ENCODE measurements at regions not wholly inside any gene's neighbourhood (a gene's known extent, or its start where the extent isn't known, plus 50 kb on each side); places are given as distances from the start of the nearest gene placed in this dataset.

DNA sequence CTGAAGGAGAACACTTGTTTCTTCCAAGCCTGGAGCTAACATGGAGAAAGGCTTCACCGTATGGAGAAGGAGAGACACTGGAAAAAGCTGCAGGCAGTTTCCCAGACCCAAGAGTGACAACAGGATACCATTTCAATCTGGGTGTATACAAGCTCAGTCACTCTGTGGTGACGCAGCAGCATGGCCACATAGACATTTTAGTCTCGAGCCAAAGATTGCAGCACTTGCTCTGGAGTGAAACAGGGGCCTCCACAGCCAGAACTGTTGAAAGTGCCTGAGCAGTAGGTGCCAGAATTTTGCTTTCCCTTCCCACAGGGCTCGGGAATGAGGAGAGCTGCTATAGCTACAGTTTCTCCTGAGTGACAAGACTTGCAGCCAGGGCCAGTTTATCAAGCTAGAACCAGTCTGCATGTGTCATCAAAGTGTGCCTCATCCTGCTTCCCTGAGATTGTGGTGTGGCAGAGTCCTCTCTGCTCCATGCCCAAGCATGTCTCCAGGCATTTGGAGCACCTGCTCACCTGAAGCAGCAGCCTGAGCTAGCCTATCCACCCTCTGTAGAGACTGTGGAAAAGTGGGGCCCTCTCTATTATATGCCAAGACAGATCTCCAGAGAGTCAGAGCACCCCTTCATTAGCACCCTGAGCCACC is 234.6 kb upstream of the CDH19 start:
- no peak for FAIRE-seq

DNA sequence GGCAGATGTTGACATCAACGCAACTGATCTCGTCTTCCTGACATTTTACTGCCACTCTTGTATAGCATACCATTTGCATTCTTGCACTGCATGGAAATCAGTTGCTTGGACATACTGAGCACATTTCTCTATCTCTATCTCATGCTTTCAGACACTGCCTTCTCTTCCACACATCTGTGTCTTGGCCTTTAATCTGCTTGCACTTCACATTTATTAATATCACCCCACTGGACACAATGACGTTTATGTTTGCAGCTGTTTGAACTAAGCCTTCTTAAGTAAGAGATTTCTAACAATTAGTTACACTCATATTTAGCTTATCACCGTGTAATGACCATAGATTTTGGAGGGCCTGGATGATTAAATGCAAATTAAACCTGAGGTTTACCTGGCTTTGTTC is 229.8 kb upstream of the CDH19 start:
- DNase-seq (ENCODE audit: insufficient read length, low spot score) = no peak
- TF ChIP-seq, protein P1, sequence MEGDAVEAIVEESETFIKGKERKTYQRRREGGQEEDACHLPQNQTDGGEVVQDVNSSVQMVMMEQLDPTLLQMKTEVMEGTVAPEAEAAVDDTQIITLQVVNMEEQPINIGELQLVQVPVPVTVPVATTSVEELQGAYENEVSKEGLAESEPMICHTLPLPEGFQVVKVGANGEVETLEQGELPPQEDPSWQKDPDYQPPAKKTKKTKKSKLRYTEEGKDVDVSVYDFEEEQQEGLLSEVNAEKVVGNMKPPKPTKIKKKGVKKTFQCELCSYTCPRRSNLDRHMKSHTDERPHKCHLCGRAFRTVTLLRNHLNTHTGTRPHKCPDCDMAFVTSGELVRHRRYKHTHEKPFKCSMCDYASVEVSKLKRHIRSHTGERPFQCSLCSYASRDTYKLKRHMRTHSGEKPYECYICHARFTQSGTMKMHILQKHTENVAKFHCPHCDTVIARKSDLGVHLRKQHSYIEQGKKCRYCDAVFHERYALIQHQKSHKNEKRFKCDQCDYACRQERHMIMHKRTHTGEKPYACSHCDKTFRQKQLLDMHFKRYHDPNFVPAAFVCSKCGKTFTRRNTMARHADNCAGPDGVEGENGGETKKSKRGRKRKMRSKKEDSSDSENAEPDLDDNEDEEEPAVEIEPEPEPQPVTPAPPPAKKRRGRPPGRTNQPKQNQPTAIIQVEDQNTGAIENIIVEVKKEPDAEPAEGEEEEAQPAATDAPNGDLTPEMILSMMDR (IDR thresholded peaks at IDR 0.05; ENCODE audit: insufficient read depth, missing control alignments) = no peak
- no peak for FAIRE-seq

More for the DNA sequence above, 234.6 kb upstream of the CDH19 start:
- TF ChIP-seq, protein P1 (IDR thresholded peaks at IDR 0.05; ENCODE audit: insufficient read depth, missing control alignments) = no peak
- no peak for DNase-seq (ENCODE audit: insufficient read length, low spot score)

DNA sequence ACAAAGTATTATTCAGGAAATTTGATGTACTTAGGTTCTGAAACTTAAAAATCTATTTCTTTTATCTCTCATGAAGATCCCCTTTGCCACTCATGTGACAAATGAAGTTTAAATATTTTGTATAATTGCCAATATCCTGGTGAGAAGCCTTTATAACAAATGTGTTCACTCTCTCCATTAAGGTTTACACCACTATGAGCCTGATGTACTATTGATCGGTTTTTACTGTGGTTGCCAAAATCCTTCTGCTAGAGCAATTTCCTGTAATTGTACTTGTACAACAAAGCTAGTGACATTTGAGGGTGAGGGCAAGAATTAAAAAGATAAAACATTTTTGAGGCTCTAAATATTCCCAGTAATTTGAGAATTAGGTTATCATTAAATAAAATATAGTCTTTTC is 222.3 kb upstream of the CDH19 start:
- DNase-seq (ENCODE audit: insufficient read length, low spot score) (no peak), FAIRE-seq (no peak)
- TF ChIP-seq, protein P1 (IDR thresholded peaks at IDR 0.05; ENCODE audit: insufficient read depth, missing control alignments) = no peak

DNA sequence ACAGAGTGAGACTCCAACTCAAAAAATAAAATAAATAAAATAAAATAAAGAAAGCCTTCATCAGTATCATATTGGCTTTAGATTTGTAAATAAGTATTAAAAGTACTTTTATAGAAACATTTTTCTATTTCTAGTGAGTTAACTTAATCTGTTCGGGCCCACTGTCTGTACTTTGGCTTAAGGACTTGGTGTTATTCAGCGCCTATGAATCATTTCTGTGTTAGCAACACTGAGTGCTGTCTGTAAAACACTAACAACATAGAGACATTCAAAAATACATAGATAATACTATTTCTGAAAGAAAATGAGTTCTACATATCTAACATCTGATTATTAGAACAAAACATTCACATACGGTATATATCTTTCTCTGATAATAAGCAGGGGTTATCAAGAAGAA is 221.5 kb upstream of the CDH19 start:
- TF ChIP-seq, protein P1 (IDR thresholded peaks at IDR 0.05; ENCODE audit: insufficient read depth, missing control alignments) = no peak
- FAIRE-seq (no peak), DNase-seq (ENCODE audit: insufficient read length, low spot score) (no peak)

DNA sequence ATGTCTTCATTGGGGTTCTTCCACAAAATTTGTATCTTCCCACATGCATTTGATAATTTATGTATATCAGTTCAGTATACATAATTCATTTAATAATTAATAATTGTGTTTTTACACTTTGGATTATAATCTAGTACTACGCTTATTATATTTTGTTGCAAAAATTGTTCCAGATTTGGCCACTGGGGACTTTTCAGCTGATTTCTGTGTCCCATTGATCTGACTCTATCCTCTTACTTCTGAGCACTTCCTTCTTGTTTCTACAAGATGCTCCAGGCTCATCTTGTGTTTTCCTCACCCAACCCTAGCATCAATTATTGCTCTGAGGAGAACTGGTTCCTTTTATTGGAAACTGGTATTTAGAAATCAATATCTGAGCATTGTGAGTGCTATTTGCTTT is 215.3 kb upstream of the CDH19 start:
- FAIRE-seq (no peak), DNase-seq (ENCODE audit: insufficient read length, low spot score) (no peak)
- TF ChIP-seq, protein P1 (IDR thresholded peaks at IDR 0.05; ENCODE audit: insufficient read depth, missing control alignments) = no peak

DNA sequence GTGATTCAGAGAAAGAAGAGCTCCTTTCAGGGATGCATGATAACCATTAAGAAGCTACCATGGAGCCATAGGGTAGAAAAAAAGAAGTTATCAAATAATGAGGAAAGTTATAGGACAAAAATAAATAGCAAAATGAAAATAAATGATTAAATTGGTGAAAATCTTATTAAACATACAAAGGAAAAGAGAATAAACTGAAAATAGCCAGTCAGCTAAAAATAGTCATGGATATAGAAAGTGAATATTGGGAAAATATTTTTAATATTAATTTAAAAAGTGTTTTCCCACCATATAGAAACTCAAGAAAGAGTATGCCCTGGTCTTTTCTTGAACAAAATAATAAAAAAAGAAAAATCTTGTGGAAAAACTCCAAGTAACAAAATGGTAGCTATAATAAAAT is 209.2 kb upstream of the CDH19 start:
- TF ChIP-seq, protein P1 (IDR thresholded peaks at IDR 0.05; ENCODE audit: insufficient read depth, missing control alignments) = no peak
- DNase-seq (ENCODE audit: insufficient read length, low spot score) = no peak
- no peak for FAIRE-seq

DNA sequence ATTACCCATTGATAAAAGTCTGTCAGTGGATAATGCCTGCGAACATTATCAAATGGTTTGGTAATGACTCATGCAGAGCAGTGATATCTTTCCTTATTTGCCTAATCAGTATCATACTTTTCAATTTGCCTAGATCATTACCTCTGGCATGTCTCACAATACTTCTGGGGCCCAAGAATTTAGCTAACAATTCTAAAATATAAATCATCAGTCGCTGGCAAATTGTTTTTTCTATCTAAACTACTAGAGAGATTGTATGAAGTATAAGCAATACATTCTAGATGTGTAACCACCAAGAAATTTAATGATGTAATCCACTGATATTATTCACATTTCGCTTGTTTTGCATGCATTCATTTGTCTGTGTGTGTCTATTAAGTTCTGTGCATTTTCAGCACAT is 191.2 kb upstream of the CDH19 start:
- DNase-seq (ENCODE audit: insufficient read length, low spot score) (no peak), FAIRE-seq (no peak)
- TF ChIP-seq, protein P1 (IDR thresholded peaks at IDR 0.05; ENCODE audit: insufficient read depth, missing control alignments) = no peak

Data from D721Med (cell line).